ENCODE measurements at regions not wholly inside any gene's neighbourhood (a gene's known extent, or its start where the extent isn't known, plus 50 kb on each side); places are given as distances from the start of the nearest gene placed in this dataset.
"Not testable (repeated sequence)": the region's sequence is repeated elsewhere in the genome, so short reads cannot be mapped to it uniquely, and the experiment has no call there.

DNA sequence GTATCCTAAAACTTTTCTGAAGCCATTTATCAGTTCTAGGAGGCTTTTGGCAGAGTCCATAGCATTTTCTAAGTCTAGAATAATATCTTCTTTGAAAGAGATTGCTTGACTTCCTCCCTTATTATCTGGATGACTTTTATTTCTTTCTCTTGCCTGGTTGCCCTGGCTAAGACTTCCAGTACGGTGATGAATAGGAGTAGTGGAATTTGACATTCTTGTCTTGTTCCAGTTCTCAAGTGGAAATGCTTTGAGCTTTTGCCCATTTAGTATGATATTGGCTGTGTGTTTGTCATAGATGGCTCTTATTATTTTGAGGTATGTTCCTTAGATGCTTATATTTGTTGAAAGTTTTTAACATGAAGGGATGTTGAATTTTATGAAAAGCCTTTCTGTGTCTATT, 1647.9 kb downstream of the PLA2G4A start:
- DNase-seq: no peak

DNA sequence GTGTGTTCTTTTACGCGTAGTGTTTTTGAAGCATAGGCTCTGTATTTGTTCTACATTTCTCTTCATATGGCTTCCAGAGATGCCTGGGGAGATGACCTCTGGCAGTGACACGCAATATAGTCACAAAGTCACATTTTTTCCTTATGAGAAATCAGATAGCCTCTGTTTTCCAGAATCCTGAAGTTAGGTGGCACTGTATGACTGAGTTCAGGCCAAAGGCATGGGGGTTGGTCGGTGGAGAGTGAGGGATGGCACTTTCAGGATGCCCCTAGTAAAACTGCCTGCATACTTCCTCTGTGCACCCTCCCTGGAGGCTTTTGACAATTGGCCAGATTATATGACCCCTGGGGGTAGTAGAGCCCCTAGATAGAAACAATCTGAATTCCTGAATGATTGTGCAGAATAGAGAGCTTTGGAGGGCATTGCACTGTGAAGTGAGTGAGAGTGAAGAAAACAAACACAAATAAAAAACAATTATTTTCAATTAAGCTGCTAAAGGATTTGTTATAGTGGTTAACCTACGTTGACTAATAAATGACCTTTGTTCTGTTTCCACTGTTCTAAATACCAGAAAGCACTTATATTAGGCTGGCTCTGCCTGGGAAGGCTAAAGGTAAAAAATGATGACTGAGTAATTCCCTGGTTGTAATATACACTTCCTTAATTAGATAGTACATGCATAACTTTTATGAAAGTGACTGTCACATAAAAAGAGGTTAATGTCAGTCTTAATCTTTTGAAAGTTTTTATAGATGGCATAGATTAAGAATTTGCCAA, 1660.8 kb downstream of the PLA2G4A start:
- DNase-seq: no peak

DNA sequence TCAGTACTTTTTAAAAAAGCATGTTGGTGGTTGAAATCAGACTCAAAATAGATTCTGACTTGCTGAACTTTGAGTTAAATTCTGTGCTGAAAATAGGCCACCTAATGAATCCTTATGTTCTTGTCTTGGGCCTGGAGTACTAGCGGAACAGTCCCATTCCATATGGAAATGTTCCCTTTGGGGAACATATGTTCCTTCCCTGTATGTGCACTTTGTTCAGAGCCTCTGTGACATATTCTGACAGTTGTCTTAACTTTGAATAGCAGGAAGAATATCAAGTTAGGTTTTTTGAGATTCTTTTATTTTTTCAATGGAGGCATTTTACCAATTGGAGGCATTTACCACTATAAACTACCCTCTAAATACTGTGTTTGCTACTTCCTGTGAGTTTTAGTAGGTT, 1667.8 kb downstream of the PLA2G4A start:
- DNase-seq: no peak

DNA sequence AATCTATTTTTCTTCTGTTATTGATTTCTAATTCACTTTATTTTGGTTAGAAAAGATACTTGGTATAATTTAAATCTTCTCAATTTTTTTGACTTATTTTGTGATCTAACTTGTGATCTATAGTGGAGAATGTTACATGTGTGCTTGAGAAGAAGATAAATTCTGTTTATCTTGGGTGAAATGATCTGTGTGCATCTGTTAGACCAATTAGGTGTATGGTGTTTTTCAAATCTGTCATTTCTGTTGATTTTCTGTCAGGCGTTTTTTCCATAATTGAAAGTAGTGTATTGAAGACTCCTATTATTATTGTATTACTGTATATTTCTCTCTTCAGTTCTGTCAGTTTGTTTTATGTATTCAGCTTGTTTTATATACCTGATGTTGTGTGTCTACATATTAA, 1668.3 kb downstream of the PLA2G4A start:
- DNase-seq: no peak

DNA sequence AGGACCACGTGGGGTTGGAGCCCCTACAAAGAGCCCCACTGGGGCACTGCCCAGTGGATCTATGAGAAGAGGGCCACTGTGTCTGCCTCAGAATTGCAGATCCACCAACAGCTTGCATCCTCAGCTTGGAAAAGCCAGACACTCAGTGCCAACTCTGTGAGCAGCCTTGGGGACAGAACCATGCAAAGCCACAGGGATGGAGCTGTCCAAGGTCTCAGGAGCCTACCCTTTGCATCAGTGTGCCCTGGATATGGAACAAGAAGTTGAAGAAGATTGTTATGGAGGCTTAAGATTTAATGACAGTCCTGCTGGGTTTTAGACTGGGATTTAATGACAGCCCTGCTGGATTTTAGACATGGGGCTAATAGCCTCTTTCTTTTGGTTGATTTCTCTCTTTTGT, 1670.9 kb downstream of the PLA2G4A start:
- no peak for DNase-seq

DNA sequence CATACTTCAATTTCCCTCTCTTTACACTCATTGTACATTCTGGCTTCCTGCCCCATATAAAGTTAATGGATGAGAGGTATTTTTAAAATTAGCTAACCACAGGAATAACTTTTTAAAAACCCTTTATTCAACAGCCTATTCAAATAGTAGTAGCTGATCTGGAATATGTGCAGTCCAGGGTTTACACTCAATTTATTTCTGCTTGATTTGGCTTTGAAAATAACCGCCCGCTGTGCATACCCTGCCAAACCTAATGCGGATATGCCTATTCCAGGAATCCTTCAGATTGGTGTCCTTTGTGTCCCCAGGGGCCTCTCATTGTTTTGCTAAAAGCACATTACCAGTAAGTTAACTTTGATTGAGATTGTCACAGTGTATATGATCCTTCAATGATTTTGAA, 1686.2 kb downstream of the PLA2G4A start:
- DNase-seq: no peak

DNA sequence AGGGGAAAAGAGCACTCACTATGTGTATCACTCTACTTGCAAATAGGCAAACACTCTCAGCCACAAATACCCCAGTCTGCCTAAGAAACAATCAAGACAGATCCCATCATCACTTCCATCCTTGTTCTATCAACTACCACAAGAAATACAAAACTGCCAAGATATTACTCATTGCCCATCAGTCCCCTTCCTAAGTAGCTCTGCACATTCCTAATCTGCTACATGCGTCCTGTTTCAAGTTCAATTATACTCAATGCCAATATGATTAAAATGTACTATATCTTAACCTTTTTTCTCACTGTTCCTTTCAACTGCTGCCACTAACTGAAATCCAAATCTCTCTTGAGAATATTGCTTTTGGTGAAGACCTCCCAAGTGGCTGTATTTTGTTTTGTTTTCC, 1688.4 kb downstream of the PLA2G4A start:
- DNase-seq: no peak

DNA sequence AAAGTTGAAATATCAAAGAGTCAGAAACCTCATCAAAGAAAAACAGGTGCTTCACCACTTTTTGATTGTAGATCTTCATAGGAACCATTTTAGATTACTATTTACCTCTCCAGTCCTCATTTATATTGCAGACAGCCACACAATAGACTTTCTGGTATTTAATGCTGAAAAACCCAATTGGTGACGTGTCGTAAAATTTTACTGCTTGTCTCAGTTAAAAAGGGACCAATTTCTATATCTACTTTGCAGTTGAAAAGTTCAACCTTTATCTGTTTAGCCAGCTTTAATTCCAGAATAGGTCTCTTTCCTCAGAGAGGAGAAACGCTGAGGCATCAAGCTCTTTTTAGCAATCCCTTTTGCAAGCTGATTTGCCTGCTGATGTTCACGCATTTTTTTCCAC, 1722.4 kb downstream of the PLA2G4A start:
- no peak for DNase-seq

DNA sequence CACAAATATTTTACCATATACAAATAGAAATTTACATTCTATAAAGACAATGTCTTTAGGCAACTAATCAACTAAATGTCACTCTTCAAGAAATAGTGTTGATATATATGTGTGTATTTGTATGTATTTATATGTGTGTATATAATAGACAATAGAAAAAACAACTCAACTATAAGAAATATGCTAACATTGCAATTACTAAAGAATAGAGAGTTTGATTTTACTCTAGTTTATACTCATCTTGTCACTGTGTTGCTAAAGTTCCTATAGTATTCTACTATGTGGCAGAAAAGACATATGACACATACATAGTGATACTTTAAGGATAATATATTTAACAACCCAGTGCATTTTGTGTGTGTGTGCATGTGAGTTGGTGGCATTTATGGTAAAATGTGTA, 1728.3 kb downstream of the PLA2G4A start:
- DNase-seq: no peak

DNA sequence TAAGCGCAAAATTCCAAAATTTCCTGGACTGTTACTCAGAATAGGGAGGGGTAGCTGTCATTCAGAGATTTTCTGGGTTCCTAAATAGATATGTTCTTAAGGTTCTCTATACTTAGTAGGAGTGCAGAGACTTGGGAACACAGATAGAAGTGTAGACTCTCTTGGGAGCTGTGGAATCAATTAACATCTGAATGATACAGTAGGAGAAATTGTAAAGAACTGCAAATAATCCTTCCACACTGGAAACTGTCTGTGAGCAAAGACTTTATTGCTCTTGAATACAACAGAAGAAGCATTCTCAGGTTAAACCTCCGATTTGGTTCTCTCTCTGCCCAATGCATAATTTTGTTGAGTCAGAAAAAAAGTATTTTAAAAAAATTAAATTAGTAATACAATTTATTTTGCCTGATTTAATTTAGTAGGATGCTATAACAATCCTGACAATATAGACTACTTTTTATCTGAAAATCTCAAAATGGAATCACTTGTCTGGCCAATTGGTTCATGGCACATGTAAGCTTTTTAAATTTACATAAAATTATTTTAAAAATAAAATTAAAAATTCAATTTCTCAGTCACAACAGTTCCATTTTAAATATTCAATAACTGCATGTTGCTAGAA, 1754.3 kb downstream of the PLA2G4A start:
- DNase-seq: no peak

DNA sequence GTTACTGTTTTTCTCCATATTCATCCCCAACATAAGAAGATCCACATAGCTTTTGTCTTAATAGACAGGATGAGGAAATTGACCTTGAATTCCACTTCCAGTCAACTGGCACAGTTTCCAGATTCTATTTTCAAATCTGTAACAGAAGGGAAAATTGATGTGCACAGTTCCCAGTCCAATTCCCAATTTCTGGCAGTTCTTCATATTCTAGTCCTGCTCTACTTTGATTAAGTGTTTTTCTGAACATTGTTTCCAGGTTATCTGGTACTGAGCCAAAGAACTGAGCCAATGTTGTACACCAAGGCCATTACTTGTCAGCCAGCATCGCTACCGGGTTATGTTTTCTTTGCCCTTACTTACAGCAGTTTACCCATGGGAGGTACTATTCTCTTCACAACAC, 1755.4 kb downstream of the PLA2G4A start:
- no peak for DNase-seq

DNA sequence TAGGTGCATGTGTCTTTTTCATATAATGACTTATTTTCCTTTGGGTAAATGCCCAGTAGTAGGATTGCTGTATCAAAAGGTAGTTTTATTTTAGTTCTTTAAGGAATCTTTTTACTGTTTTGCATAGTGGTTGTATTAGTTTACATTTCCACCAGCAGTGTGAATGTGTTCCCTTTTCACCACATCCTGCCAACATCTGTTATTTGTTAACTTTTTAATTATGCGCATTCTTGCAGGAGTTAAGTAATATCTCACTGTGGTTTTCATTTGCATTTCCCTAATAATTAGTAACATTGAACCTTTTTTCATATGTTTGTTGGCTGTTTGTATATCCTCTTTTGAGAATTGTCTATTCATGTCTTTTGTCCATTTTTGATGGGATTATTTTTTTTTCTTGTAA, 1761.9 kb downstream of the PLA2G4A start:
- DNase-seq: no peak

DNA sequence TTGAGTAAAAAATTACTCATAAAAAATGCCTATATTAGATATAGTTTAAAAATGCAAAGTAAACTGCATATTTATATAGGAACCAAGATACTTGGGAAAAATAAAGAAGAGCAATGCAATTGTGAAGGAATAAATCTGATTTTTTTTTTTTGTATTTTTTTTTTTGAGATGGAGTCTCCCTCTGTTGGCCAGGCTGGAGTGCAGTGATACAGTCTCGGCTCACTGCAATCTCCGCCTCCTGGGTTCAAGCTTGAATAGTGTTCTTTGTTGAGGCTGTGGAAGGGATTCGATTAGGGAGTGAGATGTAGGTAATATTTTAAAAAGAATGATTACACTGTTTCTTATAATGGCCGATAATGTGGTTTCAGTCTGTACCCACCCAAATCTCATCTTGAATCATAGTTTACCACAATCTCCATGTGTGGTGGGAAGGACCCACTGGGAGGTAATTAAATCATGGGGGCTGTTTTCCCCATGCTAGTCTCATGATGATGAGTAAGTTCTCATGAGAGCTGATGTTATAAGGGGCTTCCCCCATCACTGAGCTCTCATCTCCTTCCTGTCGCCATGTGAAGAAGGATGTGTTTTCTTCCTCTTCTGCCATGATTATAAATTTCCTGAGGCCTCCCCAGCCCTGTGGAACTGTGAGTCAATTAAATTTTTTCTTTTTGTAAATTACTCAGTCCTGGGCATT, 1765.9 kb downstream of the PLA2G4A start:
- DNase-seq: no peak

DNA sequence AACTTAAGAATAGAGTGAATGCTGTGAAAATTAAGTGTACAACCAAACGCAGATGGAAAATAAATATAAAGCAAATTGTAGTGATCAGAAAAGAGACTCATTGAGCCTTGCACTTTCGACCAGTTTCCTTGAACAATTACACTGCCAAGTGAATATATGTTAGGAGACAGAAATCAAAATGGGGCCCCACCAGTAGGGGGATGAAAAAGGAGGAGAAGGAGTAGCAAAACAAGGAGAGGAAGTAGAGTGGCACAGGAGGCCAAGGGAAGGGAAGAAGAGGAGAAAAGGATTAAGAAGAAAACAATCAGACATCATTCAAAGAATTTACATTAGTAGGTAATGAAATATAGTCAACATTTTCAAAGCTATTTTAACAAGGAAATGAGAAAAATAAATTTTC, 1770.6 kb downstream of the PLA2G4A start:
- no peak for DNase-seq

DNA sequence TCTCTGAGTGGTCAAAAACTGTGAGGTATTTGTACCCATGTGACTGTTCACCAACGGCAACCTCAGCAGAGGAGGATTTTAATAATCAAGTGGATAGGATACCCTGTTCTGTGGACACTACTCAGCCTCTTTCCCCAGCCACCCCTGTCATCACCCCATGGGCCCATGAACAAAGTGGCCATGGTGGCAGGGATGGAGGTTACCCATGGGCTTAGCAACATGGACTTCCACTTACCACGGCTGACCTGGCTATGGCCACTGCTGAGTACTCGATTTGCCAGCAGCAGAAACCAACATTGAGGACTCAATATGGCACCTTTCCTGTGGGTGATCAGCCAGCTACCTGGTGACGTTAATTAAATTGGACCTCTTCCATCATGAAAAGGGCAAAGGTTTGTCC, 1782.7 kb downstream of the PLA2G4A start:
- DNase-seq: no peak

DNA sequence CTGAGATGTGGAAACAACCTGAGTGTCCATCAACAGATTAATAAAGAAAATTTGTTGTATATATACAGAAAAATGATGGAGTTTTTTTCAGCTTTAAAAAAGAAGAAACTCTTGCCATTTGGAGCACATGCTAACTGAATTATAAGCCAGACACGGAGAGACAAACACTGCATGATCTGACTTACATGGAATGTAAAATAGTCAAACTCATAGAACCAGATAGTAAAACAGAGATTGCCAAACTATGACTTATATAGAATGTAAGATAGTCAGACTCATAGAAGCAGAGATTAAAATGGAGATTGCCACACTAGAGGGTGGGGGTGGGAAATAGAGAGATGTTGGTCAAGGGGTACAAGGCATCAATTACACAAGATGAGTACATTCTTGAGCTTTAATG, 1786.6 kb downstream of the PLA2G4A start:
- DNase-seq: no peak

DNA sequence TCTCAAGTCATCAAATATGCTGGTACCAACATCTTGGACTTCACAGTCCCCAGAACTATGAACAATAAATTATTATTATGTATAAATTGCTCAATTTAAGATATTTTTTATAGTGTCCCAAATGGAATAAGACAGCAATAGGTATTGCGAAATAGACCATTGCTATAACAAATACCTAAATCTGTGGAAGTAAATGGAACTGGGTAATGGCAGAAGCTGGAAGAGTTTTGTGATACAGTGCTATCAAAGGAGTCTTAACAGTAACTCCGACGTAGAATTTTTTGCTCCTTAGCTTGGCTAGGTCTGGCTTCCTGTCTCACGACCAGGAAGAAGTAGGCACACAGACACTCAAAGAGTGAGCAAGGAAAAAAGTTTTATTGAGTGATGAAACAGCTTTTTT, 1791.5 kb downstream of the PLA2G4A start:
- DNase-seq: no peak

DNA sequence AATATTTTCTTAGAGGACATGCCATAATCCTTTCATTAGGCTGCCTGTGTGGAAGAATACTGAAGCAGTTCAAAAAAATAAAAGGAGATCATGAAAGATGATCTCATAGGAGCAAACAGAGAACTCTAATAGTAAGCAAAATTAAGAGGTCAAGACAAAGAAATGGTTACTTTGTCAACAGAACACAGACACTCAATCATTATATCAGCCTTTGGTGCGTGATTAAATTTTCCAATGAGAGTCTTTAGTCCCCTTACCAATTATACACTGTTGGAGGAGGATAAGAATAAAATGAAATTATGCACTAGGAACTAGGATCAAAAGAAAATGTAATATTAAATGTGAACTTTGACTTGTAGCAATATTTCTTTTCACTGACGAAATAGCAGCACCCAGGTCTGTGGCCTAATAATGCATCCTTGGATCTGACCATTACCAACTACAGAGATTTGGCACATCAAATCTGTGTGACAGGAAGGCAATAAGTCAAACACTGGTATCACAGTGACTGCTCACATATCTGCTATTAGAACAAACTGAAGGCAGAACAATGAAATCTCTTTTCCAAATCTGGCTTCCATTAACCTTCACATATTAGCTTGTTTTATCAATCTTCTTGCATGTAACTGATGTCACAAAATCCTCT, 1812.9 kb downstream of the PLA2G4A start:
- DNase-seq: peak; percentile 5

DNA sequence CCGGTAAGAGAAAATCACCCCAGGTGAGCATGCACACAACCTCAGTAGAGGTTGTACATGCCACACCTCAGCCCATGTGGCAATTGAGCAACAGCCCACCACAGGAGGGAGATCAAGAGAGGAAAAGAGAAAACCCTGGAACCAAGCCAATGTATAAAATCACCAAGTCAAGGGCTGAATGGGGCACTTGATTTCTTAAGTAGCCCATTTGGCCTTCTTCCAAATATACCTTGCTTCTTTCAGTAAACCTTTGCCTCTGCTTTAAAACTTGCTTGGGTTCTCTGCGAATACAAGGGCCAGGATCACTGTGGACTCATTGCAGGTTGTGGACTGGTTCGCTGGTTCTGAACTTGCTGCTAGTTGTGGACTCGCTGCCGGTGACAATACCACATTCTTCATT, 1814.0 kb downstream of the PLA2G4A start:
- DNase-seq: peak; percentile 80

DNA sequence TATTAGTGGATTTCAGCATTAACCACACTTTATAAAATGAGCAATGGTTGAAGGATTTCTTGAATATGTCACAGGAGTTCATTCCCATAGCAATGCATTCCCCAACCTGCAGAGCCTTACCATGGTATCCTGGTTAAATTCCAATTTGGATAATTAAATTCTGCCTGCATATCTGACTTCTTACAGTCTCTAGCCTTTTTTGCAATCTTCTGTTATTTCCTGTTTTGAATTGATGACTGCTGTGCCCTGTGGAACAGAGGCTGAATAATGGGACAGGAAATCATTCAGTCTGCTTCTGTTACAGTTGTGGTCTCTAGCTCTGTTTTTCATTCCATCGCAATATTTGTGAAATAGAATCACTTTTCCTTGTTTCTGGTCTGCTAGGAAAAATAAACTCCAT, 1823.9 kb downstream of the PLA2G4A start:
- no peak for DNase-seq

DNA sequence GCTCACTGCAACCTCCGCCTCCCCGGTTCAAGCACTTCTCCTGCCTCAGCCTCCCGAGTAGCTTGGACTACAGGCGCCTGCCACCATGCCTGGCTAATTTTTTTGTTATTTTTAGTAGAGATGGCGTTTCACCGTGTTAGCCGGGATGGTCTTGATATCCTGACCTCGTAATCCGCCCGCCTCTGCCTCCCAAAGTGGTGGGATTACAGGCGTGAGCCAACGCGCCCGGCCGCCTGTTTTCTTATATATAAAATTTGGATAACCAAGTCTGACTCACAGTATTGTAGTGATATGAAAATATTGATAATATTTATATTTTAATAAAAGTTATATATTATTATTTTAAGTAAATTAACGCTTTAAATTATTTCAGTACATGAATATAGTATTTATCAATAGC, 1821.7 kb downstream of the BRINP3 start:
- not testable (repeated sequence) for DNase-seq

DNA sequence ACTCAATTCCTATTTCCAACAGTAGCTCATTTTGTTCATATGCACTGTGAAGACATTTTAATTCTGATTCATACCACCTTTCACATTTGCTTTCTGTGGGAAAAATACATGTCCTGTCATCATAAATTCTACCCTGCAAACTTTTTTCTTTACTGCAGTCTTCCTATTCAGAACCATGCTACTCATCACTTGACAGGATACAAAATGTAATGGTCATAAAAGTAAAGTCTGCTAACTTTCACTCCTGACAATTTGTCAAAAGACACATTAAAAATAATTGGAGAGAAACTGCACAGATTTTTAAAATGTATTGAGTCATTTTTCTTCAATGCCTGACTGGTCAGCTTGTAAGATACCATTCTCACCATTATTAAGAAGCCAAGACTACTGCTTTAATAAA, 1817.1 kb downstream of the BRINP3 start:
- no peak for DNase-seq

DNA sequence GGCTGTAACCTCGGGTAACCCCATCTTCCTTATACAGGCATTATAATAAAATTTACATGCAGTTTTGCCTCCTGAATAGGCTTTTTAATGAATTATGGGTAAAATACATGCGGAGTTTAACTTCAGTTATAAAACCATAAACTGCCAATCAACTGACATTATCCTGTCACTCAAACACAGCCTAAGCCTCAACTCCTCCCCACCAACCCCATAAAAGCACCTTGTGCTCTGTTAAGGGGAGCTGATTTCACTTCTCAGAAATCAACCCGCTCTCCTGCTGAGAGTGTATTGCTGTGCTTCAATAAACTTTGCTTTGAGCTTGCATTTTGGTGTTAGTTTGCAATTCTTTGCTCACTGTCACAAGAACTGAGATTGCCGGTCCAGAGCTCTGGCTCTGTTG, 1812.2 kb downstream of the BRINP3 start:
- no peak for DNase-seq

DNA sequence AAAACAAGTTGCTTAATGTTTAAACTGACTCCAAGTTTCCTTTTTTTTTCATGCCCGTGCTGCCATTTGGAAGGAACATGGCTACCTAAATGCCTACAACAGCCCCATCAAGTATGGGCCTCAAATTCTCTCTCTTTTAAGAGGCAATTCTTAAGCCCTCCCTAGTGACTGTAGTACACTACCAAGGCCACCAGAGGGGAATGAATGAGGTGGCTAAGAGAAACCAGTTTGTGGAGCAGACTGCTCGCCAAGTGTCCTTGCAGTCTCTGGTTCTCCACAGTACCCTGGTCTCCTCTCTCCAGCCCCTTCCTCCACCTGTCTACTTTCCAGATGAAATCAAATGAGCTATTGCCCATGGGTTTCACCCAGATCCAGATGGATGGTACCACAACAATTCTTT, 1809.6 kb downstream of the BRINP3 start:
- DNase-seq: no peak
